ENCODE measurements at regions not wholly inside any gene's neighbourhood (a gene's known extent, or its start where the extent isn't known, plus 50 kb on each side); places are given as distances from the start of the nearest gene placed in this dataset.

DNA sequence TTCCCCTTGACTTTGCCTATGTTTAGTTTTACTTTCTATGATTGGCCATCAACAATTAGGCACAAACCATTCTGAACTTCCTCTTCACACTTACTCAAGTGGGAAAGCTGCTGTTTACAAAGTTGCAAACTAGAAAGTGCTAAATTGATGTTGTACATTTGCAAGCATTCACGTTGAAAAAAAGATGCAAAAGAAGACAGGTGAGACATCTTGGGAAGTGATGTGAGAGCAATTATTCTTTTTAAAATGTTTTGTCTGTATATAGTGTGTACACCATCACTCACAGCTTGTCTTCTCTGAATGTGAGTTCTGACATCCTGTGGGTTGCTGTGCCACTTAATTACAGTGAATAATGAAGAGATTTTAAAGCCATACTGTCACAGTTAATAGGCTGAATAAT is 874.1 kb upstream of the LRATD1 start:
- Histone ChIP-seq H3K9ac (ENCODE audit: insufficient read depth in 1 of 2, low read depth in 2 of 2, low read length in 2 of 2) (no peak overlapping the region), H2AFZ (ENCODE audit: low read depth, low read length) (no peak overlapping the region), H3K36me3 (ENCODE audit: control insufficient read depth, insufficient read depth, low read length) (no peaks in the 10 kb centered on the region), H3K27me3 (ENCODE audit: control insufficient read depth in 2 of 2, insufficient read depth in 2 of 2, low read length in 2 of 2) (no peaks in the 10 kb centered on the region), H4K20me1 (replicated peaks; ENCODE audit: control insufficient read depth, insufficient read depth, low read length) (no peaks in the 10 kb centered on the region), H3K4me3 (no peak overlapping the region), H3K27ac (ENCODE audit: extremely low read depth, low read depth, low read length) (no peak overlapping the region), H3K79me2 (ENCODE audit: control insufficient read depth, insufficient read depth, low read length) (no peaks in the 10 kb centered on the region), H3K4me1 (replicated peaks in 1 of 2; ENCODE audit: control insufficient read depth in 2 of 2, insufficient read depth in 2 of 2, low read length in 2 of 2) (no peaks in the 10 kb centered on the region), H3K9me1 (ENCODE audit: control insufficient read depth, insufficient read depth, low read length) (no peaks in the 10 kb centered on the region), H3K9me3 (replicated peaks; ENCODE audit: control insufficient read depth, insufficient read depth, low read depth, low read length) (no peaks in the 10 kb centered on the region), H3K4me2 (ENCODE audit: insufficient read depth, low read length) (no peak overlapping the region)
- ChIA-PET POLR2A (no interaction called here), CTCF (ENCODE audit: low intra/inter-chr PET ratio) (no interaction called here)
- 0% methylated on average over 1 of the region's 1 CpG for WGBS (ENCODE audit: insufficient coverage, low coverage, missing lambda C conversion rate)
- intact Hi-C loops (cut with micrococcal nuclease) (no loop called here), in situ Hi-C loops (cut with MboI) (no loop called here)
- no TSS peak for BruUV-seq (replicated peaks)
- DNase-seq (ENCODE audit: extremely low read depth in 1 of 4, low spot score in 3 of 4) (no peak), FAIRE-seq (no peak), ATAC-seq (no peak)
- TF ChIP-seq TGIF2 (CRISPR knock-in tag; IDR thresholded peaks at IDR 0.05), result no peak
- TF ChIP-seq, protein P1, sequence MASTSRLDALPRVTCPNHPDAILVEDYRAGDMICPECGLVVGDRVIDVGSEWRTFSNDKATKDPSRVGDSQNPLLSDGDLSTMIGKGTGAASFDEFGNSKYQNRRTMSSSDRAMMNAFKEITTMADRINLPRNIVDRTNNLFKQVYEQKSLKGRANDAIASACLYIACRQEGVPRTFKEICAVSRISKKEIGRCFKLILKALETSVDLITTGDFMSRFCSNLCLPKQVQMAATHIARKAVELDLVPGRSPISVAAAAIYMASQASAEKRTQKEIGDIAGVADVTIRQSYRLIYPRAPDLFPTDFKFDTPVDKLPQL (IDR thresholded peaks at IDR 0.05; ENCODE audit: extremely low read depth, insufficient read length), result no peak
- no peak for TF ChIP-seq ZKSCAN8 (CRISPR knock-in tag; IDR thresholded peaks at IDR 0.05)
- TF ChIP-seq MIER1 (IDR thresholded peaks at IDR 0.05; ENCODE audit: low read depth), result no peak
- TF ChIP-seq DNMT1 (IDR thresholded peaks at IDR 0.05), result no peak
- TF ChIP-seq ETV6 (IDR thresholded peaks at IDR 0.05; ENCODE audit: borderline replicate concordance in 1 of 2, low read depth in 2 of 2, low read length in 1 of 2), result no peak
- TF ChIP-seq ETV6 (CRISPR knock-in tag; IDR thresholded peaks at IDR 0.05; ENCODE audit: borderline replicate concordance), result no peak
- TF ChIP-seq MTA1 (IDR thresholded peaks at IDR 0.05; ENCODE audit: borderline replicate concordance), result no peak
- TF ChIP-seq, protein P2, sequence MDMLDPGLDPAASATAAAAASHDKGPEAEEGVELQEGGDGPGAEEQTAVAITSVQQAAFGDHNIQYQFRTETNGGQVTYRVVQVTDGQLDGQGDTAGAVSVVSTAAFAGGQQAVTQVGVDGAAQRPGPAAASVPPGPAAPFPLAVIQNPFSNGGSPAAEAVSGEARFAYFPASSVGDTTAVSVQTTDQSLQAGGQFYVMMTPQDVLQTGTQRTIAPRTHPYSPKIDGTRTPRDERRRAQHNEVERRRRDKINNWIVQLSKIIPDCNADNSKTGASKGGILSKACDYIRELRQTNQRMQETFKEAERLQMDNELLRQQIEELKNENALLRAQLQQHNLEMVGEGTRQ (CRISPR knock-in tag; IDR thresholded peaks at IDR 0.05), result no peak
- TF ChIP-seq NCOR1 (IDR thresholded peaks at IDR 0.05), result no peak
- TF ChIP-seq ILK (tag; IDR thresholded peaks at IDR 0.05; ENCODE audit: borderline replicate concordance, low read depth), result no peak
- TF ChIP-seq, protein P3, sequence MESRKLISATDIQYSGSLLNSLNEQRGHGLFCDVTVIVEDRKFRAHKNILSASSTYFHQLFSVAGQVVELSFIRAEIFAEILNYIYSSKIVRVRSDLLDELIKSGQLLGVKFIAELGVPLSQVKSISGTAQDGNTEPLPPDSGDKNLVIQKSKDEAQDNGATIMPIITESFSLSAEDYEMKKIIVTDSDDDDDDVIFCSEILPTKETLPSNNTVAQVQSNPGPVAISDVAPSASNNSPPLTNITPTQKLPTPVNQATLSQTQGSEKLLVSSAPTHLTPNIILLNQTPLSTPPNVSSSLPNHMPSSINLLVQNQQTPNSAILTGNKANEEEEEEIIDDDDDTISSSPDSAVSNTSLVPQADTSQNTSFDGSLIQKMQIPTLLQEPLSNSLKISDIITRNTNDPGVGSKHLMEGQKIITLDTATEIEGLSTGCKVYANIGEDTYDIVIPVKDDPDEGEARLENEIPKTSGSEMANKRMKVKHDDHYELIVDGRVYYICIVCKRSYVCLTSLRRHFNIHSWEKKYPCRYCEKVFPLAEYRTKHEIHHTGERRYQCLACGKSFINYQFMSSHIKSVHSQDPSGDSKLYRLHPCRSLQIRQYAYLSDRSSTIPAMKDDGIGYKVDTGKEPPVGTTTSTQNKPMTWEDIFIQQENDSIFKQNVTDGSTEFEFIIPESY (CRISPR knock-in tag; IDR thresholded peaks at IDR 0.05), result no peak
